ENCODE measurements at regions not wholly inside any gene's neighbourhood (a gene's known extent, or its start where the extent isn't known, plus 50 kb on each side); places are given as distances from the start of the nearest gene placed in this dataset.
"Not testable (repeated sequence)": the region's sequence is repeated elsewhere in the genome, so short reads cannot be mapped to it uniquely, and the experiment has no call there.

GRCh38 chr2:194462883-194463282 is 1194.1 kb upstream of the SLC39A10 start:
- not testable (repeated sequence) for DNase-seq

DNA sequence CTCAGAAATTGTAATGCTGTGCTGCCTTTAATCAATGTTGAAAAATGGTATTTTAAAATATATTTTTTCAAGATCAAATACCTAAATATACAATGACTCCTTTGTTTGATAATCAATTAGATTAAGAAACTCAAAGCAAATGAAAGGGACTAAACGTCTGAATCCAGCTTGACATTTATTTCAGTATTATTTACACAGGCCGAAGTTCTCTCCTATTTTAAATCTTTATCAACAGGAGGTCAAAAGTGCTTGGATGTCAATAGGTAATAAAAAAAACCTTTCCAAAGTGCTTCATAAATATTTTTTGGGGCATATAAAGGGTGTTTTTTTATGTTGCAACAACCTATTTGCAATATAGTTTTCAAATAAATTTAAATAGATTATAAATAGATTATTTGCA is 1201.7 kb upstream of the SLC39A10 start:
- DNase-seq = no peak

- DNase-seq = no peak
These were observed 1204.5 kb upstream of the SLC39A10 start for GRCh38 chr2:194452504-194452903.

DNA sequence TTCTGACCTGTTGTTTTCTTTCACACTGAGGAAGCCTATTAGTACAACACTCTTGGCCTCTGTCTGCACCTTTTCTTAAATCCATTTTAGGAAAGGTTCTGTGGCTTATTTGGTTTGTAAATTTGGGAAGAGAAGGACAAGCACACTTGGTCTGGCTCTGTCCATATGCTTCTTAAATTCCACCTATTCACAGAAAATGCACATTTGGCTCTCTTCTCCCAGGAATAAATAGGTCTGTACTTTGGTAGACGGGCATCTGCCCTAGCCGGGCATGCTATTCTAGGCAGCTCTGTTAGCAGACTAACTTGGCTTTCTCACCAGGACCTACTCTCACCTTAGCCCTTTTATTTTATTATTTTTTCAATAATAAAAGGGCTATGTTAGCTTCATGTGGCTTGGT is 1211.8 kb upstream of the SLC39A10 start:
- no peak for DNase-seq

GRCh38 chr2:194443926-194444325 is 1213.1 kb upstream of the SLC39A10 start:
- DNase-seq = no peak

- DNase-seq = no peak
These were observed 1232.3 kb upstream of the SLC39A10 start for GRCh38 chr2:194424683-194425209.

DNA sequence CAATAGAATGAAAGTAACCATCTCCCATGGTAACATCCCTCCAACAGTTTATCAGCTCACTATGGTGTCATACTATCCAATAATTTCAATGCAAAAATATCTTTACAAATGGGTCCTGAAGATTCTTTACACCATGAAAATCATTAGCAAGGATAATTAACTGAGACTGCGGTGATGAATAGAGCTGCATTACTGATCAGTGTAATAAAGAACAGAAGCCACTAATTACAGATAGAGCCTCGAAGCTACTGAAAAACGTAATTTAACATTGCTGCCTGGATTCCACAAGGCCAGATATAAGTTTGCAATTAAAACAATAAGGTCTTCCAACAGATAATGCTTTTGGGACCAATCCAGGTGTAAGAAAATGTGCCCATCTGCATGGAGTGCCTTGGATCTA is 1245.8 kb upstream of the SLC39A10 start:
- DNase-seq = no peak

DNA sequence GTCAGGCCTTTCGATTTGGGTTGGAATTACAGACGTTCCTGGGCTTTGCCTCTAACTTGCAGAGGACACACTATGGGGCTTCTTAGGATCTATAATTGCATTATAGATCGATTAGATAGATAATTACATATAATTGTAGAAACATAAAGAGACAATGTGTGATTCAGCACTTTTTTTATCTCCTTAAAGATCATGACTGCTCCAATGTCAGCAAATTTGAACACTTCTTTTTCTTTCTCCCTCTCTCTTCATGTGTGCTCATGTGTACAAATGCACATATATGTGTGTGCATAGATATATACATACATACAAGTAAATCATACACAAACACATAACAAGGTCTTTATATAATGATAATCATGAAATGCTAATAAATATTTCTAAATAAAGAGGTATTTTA is 1261.2 kb upstream of the SLC39A10 start:
- DNase-seq = no peak

GRCh38 chr2:194385376-194385775 is 1271.7 kb upstream of the SLC39A10 start:
- no peak for DNase-seq

- DNase-seq = no peak
These were observed 1273.6 kb upstream of the SLC39A10 start for GRCh38 chr2:194383401-194383800.

DNA sequence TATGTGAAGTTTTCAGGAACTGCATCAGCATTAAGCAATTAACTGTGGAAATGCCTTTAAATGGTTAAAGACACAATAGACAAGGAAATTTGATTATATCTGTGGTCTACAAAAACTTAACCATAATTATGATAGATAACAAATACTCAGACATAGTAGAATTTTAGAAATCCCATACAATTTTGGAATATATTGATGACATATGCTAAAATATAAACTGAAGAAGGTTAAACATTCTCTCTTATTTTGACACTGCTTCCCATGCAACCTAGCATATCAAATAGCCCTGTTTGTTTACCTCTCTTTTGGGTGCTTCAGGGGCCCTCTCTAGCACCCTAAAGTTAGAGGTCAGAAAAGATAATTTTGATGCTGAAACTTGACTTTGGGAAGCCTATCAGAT is 1274.8 kb upstream of the SLC39A10 start:
- DNase-seq = no peak

DNA sequence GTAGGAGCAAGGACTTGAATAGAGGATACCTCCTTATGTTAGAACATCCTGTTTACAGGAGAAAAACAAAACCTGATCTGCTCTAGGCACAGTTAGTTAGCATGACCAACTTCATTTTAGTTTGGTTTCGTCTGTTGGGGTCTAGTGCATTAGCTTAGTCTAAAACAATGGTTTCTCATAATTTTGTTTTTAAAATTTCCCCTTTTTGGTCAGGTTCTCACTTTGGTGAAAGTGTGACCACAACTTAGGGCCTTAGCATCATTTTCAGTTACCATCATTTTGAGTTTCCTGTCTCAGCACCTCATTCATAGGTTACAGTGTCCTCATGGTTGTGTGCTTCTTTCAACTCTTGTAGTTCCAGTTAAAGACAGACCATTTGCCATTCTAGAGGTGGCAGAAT is 1277.0 kb upstream of the SLC39A10 start:
- no peak for DNase-seq

GRCh38 chr2:194367390-194367789 is 1289.6 kb upstream of the SLC39A10 start:
- DNase-seq = not testable (repeated sequence)

- no peak for DNase-seq
These were observed 1293.1 kb upstream of the SLC39A10 start for GRCh38 chr2:194363878-194364277.

DNA sequence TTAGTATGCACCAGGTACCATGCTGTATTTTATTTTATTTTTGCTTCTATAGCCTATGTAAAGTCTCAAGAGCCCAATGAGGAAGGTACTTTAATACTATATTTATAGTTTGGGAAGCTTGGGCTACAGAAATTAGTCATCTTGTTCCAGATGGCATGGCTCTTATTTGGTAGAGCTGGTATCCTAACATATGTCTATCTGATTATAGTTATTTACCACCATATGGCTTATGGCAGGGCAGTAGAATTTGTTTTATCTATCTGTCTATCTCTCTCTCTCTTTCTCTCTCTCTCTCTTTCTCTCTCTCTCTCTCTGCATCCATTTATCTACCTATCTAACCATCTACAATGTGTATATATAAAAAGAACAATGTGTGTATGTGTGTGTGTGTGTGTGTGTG is 1293.7 kb upstream of the SLC39A10 start:
- no peak for DNase-seq

GRCh38 chr2:194352505-194352904 is 1304.5 kb upstream of the SLC39A10 start:
- DNase-seq = no peak

GRCh38 chr2:194346193-194346592 is 1310.8 kb upstream of the SLC39A10 start:
- DNase-seq = no peak

GRCh38 chr2:194345347-194345746 is 1311.7 kb upstream of the SLC39A10 start:
- DNase-seq = no peak

- DNase-seq = no peak
These were observed 1313.9 kb upstream of the SLC39A10 start for GRCh38 chr2:194343167-194343566.

- no peak for DNase-seq
These were observed 1324.1 kb upstream of the SLC39A10 start for GRCh38 chr2:194332799-194333490.

- no peak for DNase-seq
These were observed 1328.6 kb upstream of the SLC39A10 start for GRCh38 chr2:194328456-194328855.

- DNase-seq = no peak
These were observed 1329.7 kb upstream of the SLC39A10 start for GRCh38 chr2:194327196-194327888.

DNA sequence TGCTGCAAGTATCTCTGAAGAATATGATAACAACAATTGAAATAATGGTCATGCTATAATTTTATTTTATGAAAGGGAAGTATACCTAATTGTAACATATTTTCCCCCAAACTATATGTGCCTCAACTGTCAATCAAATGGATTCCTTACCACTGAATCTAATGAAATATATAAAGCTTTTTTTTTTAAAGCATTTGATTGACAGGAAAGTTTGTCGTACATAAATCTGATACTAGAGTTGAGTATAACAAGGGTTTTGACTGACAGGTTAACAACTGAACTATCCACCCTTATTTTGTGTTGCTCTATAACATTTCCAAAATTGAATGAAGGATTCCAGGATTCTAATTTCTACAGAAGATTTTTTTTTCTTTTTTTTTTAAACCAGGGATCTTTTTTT is 1333.3 kb upstream of the SLC39A10 start:
- DNase-seq = no peak

DNA sequence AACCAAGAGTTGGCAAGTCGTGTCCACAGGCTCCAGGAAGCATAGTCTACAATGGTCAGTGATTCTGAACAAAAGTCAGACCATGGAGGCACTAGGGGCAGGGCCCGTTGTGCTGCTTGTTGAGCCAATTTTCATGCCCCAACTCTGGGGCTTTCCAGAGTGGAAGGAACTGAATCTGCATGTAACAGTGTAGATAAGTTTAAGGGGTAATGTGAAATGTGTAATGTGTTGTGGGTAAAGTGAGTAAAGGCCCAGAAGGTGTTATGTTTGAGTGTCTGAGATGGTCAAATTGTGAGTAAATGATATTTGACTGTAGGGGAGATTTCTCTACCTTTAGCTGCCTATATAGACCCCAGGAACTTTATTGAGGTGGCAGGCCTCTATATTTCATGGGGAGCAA is 1336.5 kb upstream of the SLC39A10 start:
- no peak for DNase-seq

All from activated naive CD4-positive, alpha-beta T cell treated with Interleukin-2 at 50 U/mL for 16 hours (primary cell).